ENCODE measurements at regions not wholly inside any gene's neighbourhood (a gene's known extent, or its start where the extent isn't known, plus 50 kb on each side); places are given as distances from the start of the nearest gene placed in this dataset.

DNA sequence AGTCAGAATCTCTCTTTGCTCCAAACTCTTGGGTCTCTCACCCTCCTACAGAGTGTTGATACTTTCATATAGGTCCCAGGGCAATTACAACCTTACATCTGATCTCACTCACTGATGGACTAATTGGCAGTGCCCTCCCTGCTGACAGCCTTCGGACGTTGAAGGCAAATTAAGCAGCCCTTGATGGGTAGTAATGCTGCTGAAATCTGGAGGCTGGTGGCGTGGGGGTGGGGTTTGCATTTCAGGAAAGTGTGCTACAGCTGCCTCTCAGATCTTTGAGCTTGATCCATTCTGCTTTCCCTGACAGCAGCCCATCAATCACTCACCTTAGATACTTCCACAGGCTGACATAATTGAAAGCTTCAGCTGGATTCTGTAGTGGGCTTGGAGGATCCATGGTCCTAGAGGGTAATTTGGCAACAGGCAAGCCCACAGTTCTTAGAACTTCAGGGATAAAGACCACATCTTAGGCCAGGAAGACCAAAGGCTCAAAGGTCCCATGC is 349.1 kb upstream of the PODXL start:
- no peak for ATAC-seq
- peaks cover 0 to 6% of the 10 kb centered on the region in 2 experiments; a peak in 1 of 5 replicates for H3K4me1 ChIP-seq (replicated peaks in 1 of 2; ENCODE audit: control insufficient read depth in 2 of 2, insufficient read depth in 2 of 2, low read length in 2 of 2)
- H3K4me2 ChIP-seq (ENCODE audit: insufficient read depth, low read length) = no peak overlapping the region
- H3K27me3 ChIP-seq (ENCODE audit: control insufficient read depth in 2 of 2, insufficient read depth in 2 of 2, low read length in 2 of 2) = peaks cover 0 to 12% of the 10 kb centered on the region in 2 experiments; a peak in 1 of 5 replicates
- no peak overlapping the region for H3K27ac ChIP-seq (ENCODE audit: extremely low read depth, low read depth, low read length)
- H3K36me3 ChIP-seq (ENCODE audit: control insufficient read depth, insufficient read depth, low read length) = no peaks in the 10 kb centered on the region
- H3K9ac ChIP-seq (ENCODE audit: insufficient read depth in 1 of 2, low read depth in 2 of 2, low read length in 2 of 2) = no peak overlapping the region
- H4K20me1 ChIP-seq (replicated peaks; ENCODE audit: control insufficient read depth, insufficient read depth, low read length) = no peaks in the 10 kb centered on the region
- intact Hi-C loops (cut with micrococcal nuclease) = no loop called here
- TF ChIP-seq HDAC6 (IDR thresholded peaks at IDR 0.05; ENCODE audit: low read depth, low read length) = no peak
- no peak for TF ChIP-seq TSC22D4 (tag; IDR thresholded peaks at IDR 0.05)
- TF ChIP-seq THAP7 (CRISPR knock-in tag; IDR thresholded peaks at IDR 0.05) = no peak
- TF ChIP-seq NFE2 (IDR thresholded peaks at IDR 0.05; ENCODE audit: low read depth) = no peak
- TF ChIP-seq, protein P1, sequence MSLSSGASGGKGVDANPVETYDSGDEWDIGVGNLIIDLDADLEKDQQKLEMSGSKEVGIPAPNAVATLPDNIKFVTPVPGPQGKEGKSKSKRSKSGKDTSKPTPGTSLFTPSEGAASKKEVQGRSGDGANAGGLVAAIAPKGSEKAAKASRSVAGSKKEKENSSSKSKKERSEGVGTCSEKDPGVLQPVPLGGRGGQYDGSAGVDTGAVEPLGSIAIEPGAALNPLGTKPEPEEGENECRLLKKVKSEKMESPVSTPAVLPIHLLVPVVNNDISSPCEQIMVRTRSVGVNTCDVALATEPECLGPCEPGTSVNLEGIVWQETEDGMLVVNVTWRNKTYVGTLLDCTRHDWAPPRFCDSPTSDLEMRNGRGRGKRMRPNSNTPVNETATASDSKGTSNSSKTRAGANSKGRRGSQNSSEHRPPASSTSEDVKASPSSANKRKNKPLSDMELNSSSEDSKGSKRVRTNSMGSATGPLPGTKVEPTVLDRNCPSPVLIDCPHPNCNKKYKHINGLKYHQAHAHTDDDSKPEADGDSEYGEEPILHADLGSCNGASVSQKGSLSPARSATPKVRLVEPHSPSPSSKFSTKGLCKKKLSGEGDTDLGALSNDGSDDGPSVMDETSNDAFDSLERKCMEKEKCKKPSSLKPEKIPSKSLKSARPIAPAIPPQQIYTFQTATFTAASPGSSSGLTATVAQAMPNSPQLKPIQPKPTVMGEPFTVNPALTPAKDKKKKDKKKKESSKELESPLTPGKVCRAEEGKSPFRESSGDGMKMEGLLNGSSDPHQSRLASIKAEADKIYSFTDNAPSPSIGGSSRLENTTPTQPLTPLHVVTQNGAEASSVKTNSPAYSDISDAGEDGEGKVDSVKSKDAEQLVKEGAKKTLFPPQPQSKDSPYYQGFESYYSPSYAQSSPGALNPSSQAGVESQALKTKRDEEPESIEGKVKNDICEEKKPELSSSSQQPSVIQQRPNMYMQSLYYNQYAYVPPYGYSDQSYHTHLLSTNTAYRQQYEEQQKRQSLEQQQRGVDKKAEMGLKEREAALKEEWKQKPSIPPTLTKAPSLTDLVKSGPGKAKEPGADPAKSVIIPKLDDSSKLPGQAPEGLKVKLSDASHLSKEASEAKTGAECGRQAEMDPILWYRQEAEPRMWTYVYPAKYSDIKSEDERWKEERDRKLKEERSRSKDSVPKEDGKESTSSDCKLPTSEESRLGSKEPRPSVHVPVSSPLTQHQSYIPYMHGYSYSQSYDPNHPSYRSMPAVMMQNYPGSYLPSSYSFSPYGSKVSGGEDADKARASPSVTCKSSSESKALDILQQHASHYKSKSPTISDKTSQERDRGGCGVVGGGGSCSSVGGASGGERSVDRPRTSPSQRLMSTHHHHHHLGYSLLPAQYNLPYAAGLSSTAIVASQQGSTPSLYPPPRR (CRISPR knock-in tag; IDR thresholded peaks at IDR 0.05; ENCODE audit: borderline replicate concordance) = no peak
- no peak for TF ChIP-seq ARID1B (IDR thresholded peaks at IDR 0.05)
- TF ChIP-seq HDAC3 (IDR thresholded peaks at IDR 0.05; ENCODE audit: borderline replicate concordance, partially characterized antibody) = no peak
- TF ChIP-seq XRCC5 (IDR thresholded peaks at IDR 0.05; ENCODE audit: low read depth, low read length) = no peak
- no peak for TF ChIP-seq TGIF2 (CRISPR knock-in tag; IDR thresholded peaks at IDR 0.05)
- no peak for TF ChIP-seq RHOXF2B (CRISPR knock-in tag; conservative IDR thresholded peaks at IDR 0.05)
- TF ChIP-seq, protein P2, sequence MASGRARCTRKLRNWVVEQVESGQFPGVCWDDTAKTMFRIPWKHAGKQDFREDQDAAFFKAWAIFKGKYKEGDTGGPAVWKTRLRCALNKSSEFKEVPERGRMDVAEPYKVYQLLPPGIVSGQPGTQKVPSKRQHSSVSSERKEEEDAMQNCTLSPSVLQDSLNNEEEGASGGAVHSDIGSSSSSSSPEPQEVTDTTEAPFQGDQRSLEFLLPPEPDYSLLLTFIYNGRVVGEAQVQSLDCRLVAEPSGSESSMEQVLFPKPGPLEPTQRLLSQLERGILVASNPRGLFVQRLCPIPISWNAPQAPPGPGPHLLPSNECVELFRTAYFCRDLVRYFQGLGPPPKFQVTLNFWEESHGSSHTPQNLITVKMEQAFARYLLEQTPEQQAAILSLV (tag; IDR thresholded peaks at IDR 0.05) = no peak
- POLR2A ChIA-PET = interaction anchor here (0.7 kb wide), 1 partner anchor 9 kb away, joined by 5 read pairs; no protein-coding TSS in a partner anchor
- H3K4me3 ChIP-seq = no peak overlapping the region
- no peak for DNase-seq (ENCODE audit: extremely low read depth in 1 of 4, low spot score in 3 of 4)
- in situ Hi-C loops (cut with MboI) = no loop called here
- no TSS peak for BruUV-seq (replicated peaks)
- CTCF ChIA-PET (ENCODE audit: low intra/inter-chr PET ratio) = interaction anchor here (0.7 kb wide), 1 partner anchor 138 kb away, joined by 3 read pairs; no protein-coding TSS in a partner anchor
- no peaks in the 10 kb centered on the region for H3K9me3 ChIP-seq (replicated peaks; ENCODE audit: control insufficient read depth, insufficient read depth, low read depth, low read length)
- no peak for FAIRE-seq
- no peak overlapping the region for H2AFZ ChIP-seq (ENCODE audit: low read depth, low read length)
- H3K79me2 ChIP-seq (ENCODE audit: control insufficient read depth, insufficient read depth, low read length) = no peaks in the 10 kb centered on the region
- 2% methylated on average over 3 of the region's 3 CpGs for WGBS (ENCODE audit: insufficient coverage, low coverage, missing lambda C conversion rate)
- no peaks in the 10 kb centered on the region for H3K9me1 ChIP-seq (ENCODE audit: control insufficient read depth, insufficient read depth, low read length)
